GM21528 (cell line): ENCODE measurements at regions not wholly inside any gene's neighbourhood (a gene's known extent, or its start where the extent isn't known, plus 50 kb on each side); places are given as distances from the start of the nearest gene placed in this dataset.

Experiments
- ATAC-seq: cut with Tn5 transposase; IDR thresholded peaks from one replicate; pipeline ENCODE4 v1.9.1; 2021; ENCODE audit warnings: mild to moderate bottlenecking, moderate library complexity; ENCODE audit not compliant: unreplicated experiment, low FRiP score

DNA sequence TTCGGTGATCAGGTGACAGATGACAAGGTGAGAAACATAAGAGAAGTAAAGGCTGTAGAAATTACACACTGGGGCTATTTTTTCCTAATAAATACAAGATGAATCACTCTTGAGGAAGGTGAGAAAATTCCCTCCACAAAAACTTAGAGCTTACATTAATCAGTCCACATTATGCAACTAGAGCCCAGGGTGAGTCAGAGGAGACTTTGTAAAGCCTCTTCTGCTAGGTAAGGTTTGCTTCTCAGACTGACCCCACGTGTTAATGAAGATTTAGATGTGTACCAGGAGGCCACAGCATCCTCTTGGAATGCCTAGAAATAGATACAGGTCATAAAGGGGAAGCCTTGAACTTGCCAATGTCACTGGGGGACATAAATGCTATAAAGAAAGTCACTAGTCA, 396.0 kb upstream of the SMIM31 start:
- no peak for ATAC-seq

DNA sequence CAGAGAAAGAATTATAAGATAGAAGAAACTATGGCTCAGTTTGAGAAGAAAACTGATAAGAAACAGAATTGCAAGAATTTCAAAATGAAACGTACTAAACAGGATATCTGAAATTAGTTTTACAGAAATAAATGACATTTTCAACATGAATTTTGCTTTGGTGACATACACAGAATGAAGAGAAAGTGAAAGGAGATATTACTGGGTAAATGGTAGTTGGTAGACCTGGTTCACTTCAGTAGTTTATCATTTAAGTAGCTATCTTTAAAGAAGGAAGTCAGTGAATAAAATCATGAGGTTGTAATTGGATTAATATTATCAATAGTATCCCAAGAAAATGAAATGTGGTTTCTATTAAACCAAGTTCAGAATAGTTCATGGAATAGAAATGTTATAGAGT, 395.5 kb upstream of the SMIM31 start:
- no peak for ATAC-seq

DNA sequence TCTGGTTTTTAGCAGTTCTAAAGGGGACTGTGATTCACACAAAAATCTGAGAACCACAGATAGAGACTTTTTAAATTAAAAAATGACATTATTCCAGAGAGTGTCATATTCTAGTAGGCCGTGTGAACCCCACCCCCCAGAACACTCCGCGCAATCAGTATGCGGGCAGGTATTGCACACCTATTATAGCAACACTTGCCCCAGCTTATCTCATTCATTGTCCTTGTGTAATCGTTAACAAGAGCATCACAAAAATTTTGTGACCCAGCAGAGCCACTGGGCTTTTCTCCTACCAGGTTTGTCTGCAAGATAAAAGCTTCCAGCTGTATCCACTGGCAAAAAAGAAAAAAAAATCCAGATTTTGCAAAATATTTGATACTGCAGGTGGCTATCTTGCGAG, 394.1 kb upstream of the SMIM31 start:
- no peak for ATAC-seq

DNA sequence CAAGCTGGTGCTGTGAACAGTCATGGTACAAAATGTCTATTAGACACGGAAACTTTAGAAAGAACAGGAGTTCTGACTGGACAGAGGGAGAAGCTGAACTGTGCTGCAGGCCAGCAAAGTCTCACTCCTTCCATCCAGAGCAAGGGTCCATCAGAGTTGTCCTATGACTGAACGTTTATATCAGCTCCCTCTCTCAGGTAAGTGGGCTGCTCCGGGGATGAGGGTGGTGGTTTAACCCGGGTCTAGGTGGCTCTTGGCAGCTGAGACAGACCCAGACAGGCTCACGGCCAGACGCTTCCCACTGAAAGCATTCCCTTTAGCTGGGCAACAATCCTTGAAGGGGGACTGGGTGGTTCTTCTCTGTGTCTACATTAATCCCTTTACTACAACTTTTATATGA, 385.0 kb upstream of the SMIM31 start:
- no peak for ATAC-seq

DNA sequence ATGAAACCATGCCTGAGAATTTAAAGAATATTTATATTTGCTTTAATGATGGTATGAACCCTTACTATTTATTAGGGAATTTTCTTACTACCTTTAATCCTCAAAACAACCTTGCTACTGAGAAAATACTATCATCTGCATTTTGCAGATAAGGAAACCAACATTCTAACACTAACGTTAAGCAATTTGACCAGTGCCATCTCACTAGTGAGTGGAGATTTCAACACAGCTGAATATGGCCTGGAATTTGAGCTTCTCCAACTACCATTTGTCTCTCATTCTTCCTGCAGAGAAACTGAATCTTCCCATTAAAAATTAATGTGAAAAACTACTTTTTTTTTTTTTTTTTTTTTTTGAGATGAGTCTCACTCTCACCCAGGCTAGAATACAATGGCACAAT, 380.9 kb upstream of the SMIM31 start:
- no peak for ATAC-seq

DNA sequence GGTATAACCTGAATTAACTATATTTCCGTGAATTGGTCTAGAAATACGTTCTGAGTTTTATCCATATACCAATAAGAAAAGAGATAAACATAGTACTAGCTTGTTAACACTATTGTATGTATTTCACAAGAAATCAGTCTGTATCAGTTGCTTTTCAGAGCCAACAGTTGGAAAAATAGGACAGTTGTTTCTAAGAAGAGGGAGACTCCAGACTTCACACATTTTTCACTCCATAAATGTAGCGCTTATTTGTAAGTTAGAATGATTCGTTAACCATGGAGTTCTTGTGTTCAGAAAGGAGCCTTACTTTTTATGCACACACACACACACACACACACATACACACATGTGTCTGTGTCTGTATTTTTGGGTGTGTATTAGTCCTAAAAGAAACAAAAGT, 376.7 kb upstream of the SMIM31 start:
- ATAC-seq = no peak

DNA sequence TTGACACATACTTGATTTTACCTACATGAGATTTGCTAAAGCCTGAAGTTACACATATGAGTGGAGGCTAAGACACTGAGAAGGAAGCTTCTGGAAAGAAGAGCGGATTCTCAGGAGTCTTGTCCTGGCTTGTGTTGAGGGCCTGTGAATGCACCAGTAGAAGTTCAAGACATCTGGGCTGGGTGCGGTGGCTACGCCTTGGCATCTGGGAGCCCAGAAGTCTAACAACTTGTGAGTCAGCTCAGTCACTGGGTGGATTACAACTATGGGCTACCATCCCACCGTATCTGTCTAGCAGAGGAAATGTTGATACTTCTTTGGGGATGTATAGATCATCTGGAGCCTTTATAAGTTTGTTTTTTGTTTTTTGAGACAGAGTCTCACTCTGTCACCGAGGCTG, 375.6 kb upstream of the SMIM31 start:
- no peak for ATAC-seq

DNA sequence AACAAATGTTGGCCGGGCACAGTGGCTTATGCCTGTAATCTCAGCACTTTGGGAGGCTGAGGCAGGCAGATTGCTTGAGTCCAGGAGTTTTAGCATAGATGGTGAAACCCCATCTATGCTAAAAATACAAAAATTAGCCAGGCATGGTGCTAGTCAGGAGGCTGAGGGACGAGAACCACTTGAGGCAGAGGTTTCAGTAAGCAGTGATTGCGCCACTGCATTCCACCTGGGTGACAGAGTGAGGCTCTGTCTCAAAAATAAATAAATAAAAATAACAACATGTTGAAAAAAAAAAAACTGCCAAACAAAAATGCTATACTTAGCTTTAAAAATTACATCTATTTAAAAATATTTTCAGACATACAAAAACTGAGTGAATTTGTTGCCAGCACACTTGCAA, 374.2 kb upstream of the SMIM31 start:
- no peak for ATAC-seq

DNA sequence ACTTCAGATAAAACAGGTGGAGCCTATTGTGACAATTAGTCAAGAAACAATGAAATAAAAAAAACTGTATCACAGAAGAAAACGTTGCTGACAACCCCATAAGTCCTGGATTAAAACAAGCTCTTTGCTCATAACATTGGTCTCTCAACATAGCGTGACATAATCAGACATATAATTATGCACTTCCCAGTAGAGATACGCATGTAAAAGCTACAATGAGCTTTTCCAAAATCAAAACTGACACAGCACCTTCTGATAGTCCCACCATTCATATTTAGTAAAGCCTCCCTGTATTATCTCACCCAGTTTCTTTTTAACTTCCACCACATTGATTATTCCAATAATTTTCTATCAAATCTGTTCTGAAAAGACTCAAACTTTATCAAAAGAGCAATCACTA, 372.1 kb upstream of the SMIM31 start:
- no peak for ATAC-seq

DNA sequence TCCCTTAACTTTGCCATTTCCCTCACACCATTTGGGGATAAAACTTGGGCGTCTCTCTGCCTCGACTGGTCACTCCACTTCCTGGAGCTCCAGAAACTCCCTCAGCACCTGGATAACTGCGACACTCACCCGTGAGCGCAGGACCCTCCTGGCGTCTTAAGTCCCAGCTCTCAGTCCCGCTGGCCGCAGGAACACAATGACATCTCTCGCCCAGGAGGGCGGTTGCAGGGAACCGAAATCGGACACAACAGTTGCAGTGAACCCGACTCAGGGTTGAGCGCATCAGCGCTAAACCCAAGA, 370.9 kb upstream of the SMIM31 start:
- no peak for ATAC-seq

DNA sequence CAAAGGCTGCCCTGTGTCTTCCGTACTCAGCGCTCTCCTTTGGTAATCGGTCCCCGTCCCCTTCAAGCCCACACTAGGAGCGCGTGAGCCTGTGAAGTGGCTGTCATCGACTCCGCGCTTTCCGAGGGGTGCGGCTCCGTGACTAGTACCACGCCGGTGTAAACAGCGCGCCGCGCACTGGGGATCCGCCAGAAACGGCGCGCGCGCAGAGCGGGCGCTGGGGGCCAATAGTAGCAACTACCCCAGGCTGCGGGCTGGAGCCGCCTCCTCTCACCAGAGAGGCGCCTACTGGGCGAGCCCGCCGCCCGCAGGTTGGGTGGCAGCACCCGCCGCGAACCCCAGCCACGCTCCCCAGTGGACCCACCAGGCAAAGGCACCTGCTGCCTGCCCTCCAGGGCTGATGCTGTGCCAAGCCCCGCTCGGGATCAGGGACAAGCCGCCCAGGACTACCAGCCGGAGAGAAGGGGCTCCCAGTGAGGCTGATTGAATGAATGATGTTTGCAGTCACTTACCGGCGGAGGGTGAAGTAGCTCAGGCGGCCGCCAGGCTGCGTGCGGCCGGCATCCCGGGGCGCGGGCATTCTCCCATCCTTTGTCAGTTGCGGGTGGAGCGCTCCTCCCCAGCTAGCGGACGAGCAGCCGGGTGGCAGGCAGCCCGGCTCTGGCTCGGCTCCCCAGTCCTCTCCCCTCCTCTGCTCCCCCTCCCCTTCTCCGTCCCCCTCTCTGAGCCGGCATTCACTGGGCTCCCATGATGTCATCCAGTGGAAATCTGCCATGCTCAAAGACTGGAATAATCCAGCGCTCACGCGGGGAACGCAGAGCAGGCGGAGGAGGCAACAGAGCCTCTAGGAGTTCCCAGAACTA, 370.3 kb upstream of the SMIM31 start:
- no peak for ATAC-seq

DNA sequence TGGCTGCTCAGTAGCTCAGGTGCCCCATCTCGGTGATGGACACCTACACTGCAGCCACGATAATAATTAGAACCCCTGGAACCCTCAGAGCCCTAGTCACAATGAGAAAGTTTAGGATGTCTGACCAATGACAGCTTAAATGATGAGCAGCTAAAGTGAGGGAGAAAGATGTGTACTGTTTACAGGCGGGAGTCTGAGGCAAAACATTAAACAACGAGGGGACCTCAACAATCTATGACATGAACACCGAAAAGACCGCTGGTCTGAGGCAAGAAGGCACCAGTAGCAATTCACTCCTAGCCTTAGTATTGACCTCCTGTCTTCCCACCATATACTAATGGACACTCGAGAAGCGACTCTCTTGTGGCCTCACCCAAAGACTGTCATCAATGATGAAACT, 369.5 kb upstream of the SMIM31 start:
- no peak for ATAC-seq

DNA sequence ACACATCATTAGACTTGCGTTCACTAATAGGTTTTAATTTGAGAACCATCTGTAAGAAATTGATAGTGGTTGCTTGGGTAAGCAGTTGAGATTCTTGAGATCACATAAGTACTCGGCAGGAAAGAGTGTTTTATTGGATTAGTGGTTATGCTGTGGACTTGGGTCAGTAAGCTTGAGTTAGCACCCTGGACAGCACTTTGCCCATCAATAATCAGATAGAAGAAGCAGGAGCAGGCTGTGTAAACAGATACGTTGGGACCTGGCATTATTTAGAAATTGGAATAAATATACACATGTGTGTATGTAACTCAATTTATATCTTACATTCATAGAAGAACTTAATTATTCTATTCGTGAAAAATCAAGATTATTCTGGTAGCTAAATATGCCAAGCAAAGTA, 357.5 kb upstream of the SMIM31 start:
- no peak for ATAC-seq

DNA sequence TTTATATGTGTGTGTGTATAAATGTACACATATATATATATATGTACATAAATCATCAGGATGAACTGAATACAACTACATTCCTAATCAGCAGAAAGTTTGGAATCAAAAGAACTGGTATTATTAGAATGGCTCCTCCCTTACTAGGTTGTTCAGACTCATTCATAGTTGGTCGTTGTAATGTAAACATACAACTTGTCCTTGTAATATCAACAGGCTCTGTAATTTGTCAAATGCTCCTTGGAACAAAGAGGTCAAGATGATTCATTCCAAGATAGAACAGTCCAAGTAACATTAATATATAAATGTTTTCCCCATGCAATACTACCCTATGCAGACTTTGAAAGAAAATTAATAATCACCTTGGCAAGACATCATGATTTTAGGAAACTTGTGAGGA, 351.4 kb upstream of the SMIM31 start:
- no peak for ATAC-seq

DNA sequence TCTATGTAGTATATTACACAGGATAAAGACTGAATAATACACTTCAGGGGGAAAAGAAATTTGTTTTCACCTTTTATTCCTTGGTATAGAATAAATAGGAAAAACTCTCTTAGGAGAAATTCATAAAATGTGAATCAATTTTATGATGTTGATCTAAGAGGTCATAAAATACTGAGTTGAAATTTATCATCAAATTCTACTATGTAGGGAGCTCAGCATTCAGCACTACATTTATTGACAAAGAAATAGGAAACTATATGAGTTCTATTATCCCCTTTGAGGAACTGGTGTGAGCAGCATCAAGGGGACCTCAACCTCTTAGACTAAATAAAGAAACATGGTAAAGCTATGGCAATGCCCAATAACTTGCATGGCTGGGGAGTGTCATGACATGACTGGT, 348.2 kb upstream of the SMIM31 start:
- no peak for ATAC-seq

DNA sequence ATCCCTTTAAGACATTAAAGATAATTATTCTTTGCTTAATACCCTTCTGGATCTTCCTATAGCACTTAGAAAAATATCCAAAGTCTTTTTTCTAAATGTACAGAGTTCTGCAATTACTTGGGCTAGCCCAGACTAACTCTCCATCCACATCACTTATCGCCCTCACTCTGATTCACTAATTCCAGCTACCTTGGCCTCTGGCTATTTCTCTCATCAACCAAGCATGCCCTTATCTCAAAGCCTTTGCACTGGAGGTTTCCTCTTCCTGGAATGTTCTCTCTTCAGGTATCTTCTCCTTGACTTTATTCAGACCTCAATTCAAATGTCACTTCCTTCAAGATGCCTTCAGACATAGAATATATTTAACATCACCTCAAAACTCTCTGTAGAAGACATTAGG, 345.1 kb upstream of the SMIM31 start:
- no peak for ATAC-seq

DNA sequence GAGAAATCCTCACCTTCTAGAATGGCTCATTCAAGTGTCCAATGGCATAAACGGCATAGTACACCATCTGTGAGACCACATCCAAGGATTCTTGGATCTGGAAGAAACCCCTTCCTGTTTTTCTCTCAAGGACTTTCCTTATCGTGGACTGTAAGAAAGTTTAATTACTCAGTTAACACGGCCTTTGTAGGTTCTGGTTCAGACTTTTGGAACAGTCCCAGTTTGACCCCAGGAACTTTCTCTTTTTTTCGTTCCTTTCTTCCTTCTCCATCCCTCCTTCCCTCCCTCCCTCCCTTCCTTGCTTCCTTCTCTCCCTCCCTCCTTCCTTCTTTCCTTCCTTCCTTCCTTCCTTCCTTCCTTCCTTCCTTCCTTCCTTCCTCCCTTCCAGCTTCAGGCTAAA, 343.5 kb upstream of the SMIM31 start:
- ATAC-seq = no peak

DNA sequence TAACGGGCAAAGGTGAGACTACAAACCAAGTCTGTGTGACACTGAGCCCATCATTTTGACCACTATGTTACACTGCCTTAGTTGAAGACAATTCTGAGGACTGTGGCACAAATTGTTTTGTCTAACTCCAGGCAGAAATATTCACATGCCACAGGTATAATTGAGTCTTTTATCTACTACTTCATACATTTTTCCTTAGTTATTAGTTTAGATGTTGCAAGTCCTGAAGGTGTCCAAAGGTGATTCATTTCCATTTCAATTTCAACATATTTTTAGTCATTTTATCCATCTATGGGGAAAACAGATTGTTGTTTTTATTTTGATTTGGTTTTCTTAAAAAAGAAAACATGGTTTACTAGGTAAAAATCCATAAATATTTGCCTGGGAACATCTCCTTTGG, 341.7 kb upstream of the SMIM31 start:
- no peak for ATAC-seq

DNA sequence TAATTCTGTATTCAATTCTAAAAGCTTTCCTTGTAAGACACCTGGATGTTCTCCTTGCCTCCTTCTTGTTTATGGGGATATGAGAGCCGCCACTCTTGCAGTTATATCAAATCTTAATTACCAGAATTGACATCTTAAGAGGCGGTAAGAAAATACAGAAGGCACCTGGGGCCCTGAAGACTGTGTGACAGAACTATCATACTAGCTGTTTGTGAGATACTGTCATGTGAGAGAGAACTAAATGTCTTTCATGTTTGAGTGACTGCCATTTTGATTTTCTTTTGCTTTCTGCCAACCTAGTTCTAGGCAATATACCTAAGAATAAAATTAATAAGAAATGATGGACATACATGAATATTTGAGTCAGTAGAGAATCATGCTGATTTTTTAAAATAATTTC, 340.2 kb upstream of the SMIM31 start:
- ATAC-seq = no peak

DNA sequence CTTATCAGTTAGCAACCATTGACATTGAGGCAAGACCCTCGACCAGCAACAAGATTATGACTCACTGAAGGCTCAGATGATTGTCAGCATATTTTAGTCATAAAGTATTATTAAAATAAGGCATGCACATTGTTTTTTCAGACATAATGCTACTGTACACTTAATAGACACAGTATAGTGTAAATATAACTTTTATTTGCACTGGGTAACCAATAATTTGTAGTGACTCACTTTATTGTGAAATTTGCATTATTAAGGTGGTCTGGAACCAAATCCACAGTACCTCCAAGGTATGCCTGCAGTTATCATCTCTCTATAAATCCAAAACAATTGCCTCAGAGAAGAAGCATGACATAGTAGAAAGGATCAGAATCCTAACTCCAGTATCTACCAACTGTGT, 330.1 kb upstream of the SMIM31 start:
- ATAC-seq = no peak

DNA sequence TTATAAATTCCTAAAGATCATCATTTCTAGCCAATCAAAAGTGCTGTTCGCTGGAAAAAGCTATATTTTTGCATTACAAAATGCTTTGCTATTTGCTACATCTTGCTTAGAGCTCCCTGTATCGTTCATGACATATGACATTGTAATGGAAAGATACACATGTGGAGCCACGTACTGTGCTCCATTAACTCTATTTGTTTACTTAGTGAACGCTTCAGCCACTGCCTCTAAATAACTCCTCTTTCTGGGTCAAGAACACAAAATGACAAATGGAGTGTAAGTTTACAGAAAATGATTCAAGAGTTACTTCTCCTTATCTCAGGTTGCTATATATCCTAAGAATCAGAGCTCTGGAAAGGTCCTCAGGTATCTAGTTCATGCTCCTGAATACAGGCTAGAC, 329.1 kb upstream of the SMIM31 start:
- no peak for ATAC-seq

DNA sequence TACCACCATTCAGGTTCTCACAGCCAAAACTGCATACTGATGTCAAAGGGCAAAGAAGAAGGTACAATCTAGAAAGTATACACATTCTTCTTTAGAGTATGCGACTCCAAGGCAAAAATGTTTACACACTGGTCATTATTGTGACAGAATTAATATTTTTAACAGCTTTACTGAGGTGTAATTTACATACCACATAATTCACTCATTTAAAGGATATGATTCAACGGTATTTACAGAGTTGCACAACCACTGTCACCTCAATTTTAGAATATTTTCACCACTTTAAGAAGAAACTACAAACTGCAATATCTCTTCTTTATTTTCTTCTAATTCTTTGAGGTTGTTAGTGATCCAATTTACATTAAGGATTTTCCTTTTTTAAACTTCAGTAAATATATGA, 325.4 kb upstream of the SMIM31 start:
- no peak for ATAC-seq

DNA sequence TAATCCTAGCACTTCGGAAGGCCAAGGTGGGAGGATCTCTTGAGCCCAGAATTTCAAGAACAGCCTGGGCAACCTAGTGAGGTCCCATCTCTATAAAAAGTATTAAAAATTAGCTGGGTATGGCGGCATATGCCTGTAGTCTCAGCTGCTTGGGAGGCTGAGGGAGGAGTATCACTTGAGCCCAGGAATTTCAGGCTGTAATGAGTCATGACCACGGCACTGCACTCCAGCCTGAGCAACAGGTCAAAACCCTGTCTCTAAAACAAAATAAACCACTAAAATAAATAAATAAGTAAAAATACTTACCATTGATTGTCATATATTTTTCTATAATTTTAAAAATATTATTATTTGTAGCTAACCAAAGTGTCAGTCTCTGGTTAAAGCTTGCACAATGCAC, 315.6 kb upstream of the SMIM31 start:
- no peak for ATAC-seq
